Spleen (tissue), 11 donors: ENCODE measurements at regions not wholly inside any gene's neighbourhood (a gene's known extent, or its start where the extent isn't known, plus 50 kb on each side); places are given as distances from the start of the nearest gene placed in this dataset.

ENCODE experiments used
- DNase-seq: peaks from one replicate; pipeline ENCODE4 v3.0.0-alpha.2; 2020
- H3K27ac ChIP-seq, 8 donors: fragments of 200-600 bp; sonication (generic) in 7 of 8; 1 replicate in 4 of 8; 2 replicates in 4 of 8; pipeline versions ENCODE4 v1.5.0 to v1.8.0; 2016 to 2021; ENCODE audit warnings: inconsistent platforms in 4 of 8, mild to moderate bottlenecking in 4 of 8, moderate library complexity in 1 of 8
- H3K27me3 ChIP-seq, 7 donors: fragments of 200-600 bp; sonication (generic) in 6 of 7; replicated peaks in 1 of 7; 1 replicate in 4 of 7; 2 replicates in 3 of 7; pipeline versions ENCODE4 v1.5.0 to v1.8.0; 2016 to 2021; ENCODE audit warnings: inconsistent platforms in 3 of 7, mild to moderate bottlenecking in 1 of 7
- H3K36me3 ChIP-seq, 6 donors: fragments of 200-600 bp; sonication (generic) in 5 of 6; 1 replicate in 4 of 6; 2 replicates in 2 of 6; pipeline versions ENCODE4 v1.5.0 to v1.8.0; 2016 to 2021; ENCODE audit warnings: inconsistent platforms in 2 of 6
- H3K4me1 ChIP-seq, 6 donors: fragments of 200-600 bp; sonication (generic) in 5 of 6; 1 replicate in 3 of 6; 2 replicates in 3 of 6; pipeline versions ENCODE4 v1.5.0 to v1.8.0; 2016 to 2021; ENCODE audit warnings: inconsistent platforms in 3 of 6
- H3K4me3 ChIP-seq, 8 donors: fragments of 200-600 bp; sonication (generic) in 7 of 8; 1 replicate in 4 of 8; 2 replicates in 4 of 8; pipeline versions ENCODE4 v1.5.0 to v1.8.0; 2016 to 2021; ENCODE audit warnings: inconsistent platforms in 4 of 8, mild to moderate bottlenecking in 4 of 8, moderate library complexity in 2 of 8
- H3K9me3 ChIP-seq, 8 donors: fragments of 200-600 bp; sonication (generic) in 7 of 8; 1 replicate in 4 of 8; 2 replicates in 4 of 8; pipeline versions ENCODE4 v1.5.0 to v1.8.0; 2016 to 2021; ENCODE audit warnings: inconsistent platforms in 4 of 8
- CTCF ChIP-seq, 11 experiments: fragments of 200-600 bp in 7 of 11; fragments of 450-650 bp in 4 of 11; sonication (generic) in 4 of 11; IDR thresholded peaks in 8 of 11; conservative IDR thresholded peaks in 3 of 11; 1 replicate in 7 of 11; 2 replicates in 4 of 11; pipeline versions ENCODE4 v1.4.0 to v1.8.0; 2016 to 2021; ENCODE audit warnings: antibody characterized with exemption in 11 of 11, inconsistent platforms in 4 of 11, mild to moderate bottlenecking in 1 of 11
- POLR2A ChIP-seq, 3 donors: fragments of 450-650 bp; IDR thresholded peaks; one replicate each; pipeline ENCODE4 v1.5.1; 2017; ENCODE audit warnings: antibody characterized with exemption in 3 of 3, mild to moderate bottlenecking in 1 of 3
- POLR2AphosphoS5 ChIP-seq, 3 donors: sonication (generic); formaldehyde crosslinking; IDR thresholded peaks; one replicate each; pipeline ENCODE4 v1.5.1; 2017; ENCODE audit warnings: antibody characterized with exemption in 3 of 3
- WGBS, 5 donors: extraction: QIAGEN DNeasy Blood & Tissue Kit in 3 of 5; methylation state at CpG; one replicate each; pipeline versions ENCODE4 v1.1.5 to v1.1.7; 2013 to 2018; 5-methylcytosine and 5-hydroxymethylcytosine counted together
- intact Hi-C: fragments of 100-400 bp; cut with DNase I; formaldehyde crosslinking; loops from one replicate; pipeline ENCODE4 v1.15.0; 2023; ENCODE audit warnings: low total_unique reads
- donor health status: healthy with polysubstance abuse.
- donor health status: DM: no; HTN: no; CAD: no; lungs with moderate emphysema.
- donor health status: DM: no; HTN: no; CAD: no.
- donor health status: Bipolar disorder and iron deficiency.
- donor health status: healthy.
- donor health status: DM: no; HTN: no; CAD: no.
- donor health status: DM: yes; HTN: yes; CAD: no.

DNA sequence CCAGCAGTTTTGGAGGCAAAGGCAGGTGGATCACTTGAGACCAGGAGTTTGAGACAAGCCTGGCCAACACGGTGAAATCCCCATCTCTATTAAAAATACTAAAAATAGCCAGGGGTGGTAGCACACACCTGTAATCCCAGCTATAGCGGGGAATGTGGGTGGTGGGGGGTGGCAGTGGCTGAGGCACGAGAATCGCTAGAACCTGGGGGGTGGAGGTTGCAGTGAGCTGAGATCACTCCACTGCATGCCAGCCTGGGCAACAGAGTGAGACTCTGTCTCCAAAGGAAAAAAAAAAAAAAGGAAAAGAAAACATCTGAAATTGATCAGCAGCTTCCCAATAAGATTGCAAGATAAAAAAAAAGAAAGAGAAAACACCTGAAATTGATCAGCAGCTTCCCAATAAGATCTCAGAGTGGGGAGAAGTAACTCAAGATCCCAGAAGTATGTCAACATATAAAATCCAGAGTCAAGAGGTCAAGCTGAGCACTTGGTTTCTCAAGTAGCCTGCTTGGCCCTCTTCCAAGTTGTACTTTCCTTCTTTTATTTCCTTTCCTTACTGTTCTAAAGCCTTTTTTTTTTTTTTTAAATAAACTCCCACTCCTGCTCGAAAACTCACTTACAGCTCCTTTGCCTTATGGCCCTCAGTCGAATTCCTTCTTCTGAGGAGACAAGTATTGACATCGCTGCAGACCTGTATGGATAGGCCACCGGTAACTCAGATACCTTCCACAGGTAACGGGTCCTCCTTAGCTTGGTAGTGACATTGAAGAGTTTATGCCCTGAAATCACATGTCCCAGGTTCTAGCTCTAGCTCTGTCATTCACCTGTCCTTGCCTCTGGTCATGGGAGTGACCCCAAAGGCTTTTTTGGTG, 368.5 kb upstream of the SYNCRIP start:
- intact Hi-C loops = no loop called here
- Histone ChIP-seq H3K4me3 (no peak overlapping the region), H3K4me1 (no peaks in the 10 kb centered on the region), H3K9me3 (peaks cover 0 to 4% (median 0%) of the 10 kb centered on the region in 8 donors), H3K27me3 (no peaks in the 10 kb centered on the region), H3K27ac (no peak overlapping the region), H3K36me3 (no peaks in the 10 kb centered on the region)
- WGBS, 5 donors = 68 to 83% (median 76%) methylated on average over 9 of the region's 9 CpGs
- TF ChIP-seq CTCF (IDR thresholded peaks at IDR 0.05 in 8 of 11, conservative IDR thresholded peaks at IDR 0.05 in 3 of 11) (no peak), POLR2AphosphoS5 (IDR thresholded peaks at IDR 0.05) (no peak), POLR2A (IDR thresholded peaks at IDR 0.05) (no peak)
- no peak for DNase-seq

DNA sequence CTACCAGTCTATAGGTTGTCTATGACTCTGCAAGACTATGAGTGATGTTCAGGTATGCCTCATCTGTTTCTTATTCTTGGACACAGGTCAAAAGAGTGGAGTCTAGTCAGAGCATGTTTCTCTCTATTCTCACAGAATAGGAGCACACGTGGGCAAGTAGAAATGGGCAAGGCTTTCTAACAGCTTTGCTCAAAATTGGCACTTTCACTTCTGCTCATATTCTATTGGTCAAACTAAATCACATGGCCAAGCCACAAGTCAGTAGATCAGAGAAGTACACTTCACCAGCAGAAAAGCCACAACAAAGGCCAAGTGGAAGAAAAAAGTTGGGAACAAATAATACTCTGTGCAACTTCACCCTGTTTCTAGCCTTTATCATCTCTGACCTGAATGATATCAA, 354.5 kb upstream of the SYNCRIP start:
- 59 to 80% (median 75%) methylated on average over 1 of the region's 1 CpG for WGBS, 5 donors
- H3K27me3 ChIP-seq = no peaks in the 10 kb centered on the region
- no peaks in the 10 kb centered on the region for H3K36me3 ChIP-seq
- H3K4me1 ChIP-seq = no peaks in the 10 kb centered on the region
- H3K27ac ChIP-seq = no peak overlapping the region
- no peak for DNase-seq
- intact Hi-C loops = no loop called here
- no peak overlapping the region for H3K4me3 ChIP-seq
- H3K9me3 ChIP-seq = peaks cover 0 to 17% (median 0%) of the 10 kb centered on the region in 8 donors
- TF ChIP-seq POLR2A (IDR thresholded peaks at IDR 0.05) (no peak), POLR2AphosphoS5 (IDR thresholded peaks at IDR 0.05) (no peak), CTCF (IDR thresholded peaks at IDR 0.05 in 8 of 11, conservative IDR thresholded peaks at IDR 0.05 in 3 of 11) (no peak)

- Histone ChIP-seq H3K9me3 (peaks cover 0 to 17% (median 0%) of the 10 kb centered on the region in 8 donors), H3K4me1 (no peaks in the 10 kb centered on the region), H3K4me3 (no peak overlapping the region), H3K36me3 (no peaks in the 10 kb centered on the region), H3K27ac (no peak overlapping the region), H3K27me3 (no peaks in the 10 kb centered on the region)
- 89 to 100% (median 97%) methylated on average over 1 of the region's 1 CpG for WGBS, 5 donors
- no peak for DNase-seq
- TF ChIP-seq POLR2AphosphoS5 (IDR thresholded peaks at IDR 0.05) (no peak), CTCF (IDR thresholded peaks at IDR 0.05 in 8 of 11, conservative IDR thresholded peaks at IDR 0.05 in 3 of 11) (no peak)
- intact Hi-C loops = no loop called here
Measured at GRCh38 chr6:85996034-85996375, 353.3 kb upstream of the SYNCRIP start.

- 73 to 87% (median 76%) methylated on average over 2 of the region's 2 CpGs for WGBS, 5 donors
- no peak for DNase-seq
- intact Hi-C loops = no loop called here
- Histone ChIP-seq H3K27me3 (no peaks in the 10 kb centered on the region), H3K4me3 (no peak overlapping the region), H3K4me1 (no peaks in the 10 kb centered on the region), H3K9me3 (peaks cover 0 to 17% (median 2%) of the 10 kb centered on the region in 8 donors), H3K36me3 (no peaks in the 10 kb centered on the region), H3K27ac (no peak overlapping the region)
- TF ChIP-seq CTCF (IDR thresholded peaks at IDR 0.05 in 8 of 11, conservative IDR thresholded peaks at IDR 0.05 in 3 of 11) (no peak), POLR2AphosphoS5 (IDR thresholded peaks at IDR 0.05) (no peak), POLR2A (IDR thresholded peaks at IDR 0.05) (no peak)
Measured at GRCh38 chr6:85995339-85996033, 352.8 kb upstream of the SYNCRIP start.
